ENCODE measurements at regions not wholly inside any gene's neighbourhood (a gene's known extent, or its start where the extent isn't known, plus 50 kb on each side); places are given as distances from the start of the nearest gene placed in this dataset.

GRCh38 chr5:34486849-34487158, 169.3 kb upstream of the RAI14 start:
- Histone ChIP-seq H2AFZ (ENCODE audit: low read length, unreplicated experiment) (peak overlapping the region; percentile 20), H3K36me3 (ENCODE audit: insufficient read depth, low read length) (no peaks in the 10 kb centered on the region), H3K4me1 (ENCODE audit: control insufficient read depth, insufficient read depth, low read length, unreplicated experiment) (peaks cover 27% of the 10 kb centered on the region), H3K79me2 (ENCODE audit: control insufficient read depth, insufficient read depth, low read length, unreplicated experiment) (no peaks in the 10 kb centered on the region), H3K27me3 (ENCODE audit: insufficient read depth, low read length) (no peaks in the 10 kb centered on the region), H3K27ac (ENCODE audit: low read depth, low read length) (peak overlapping the region; percentile 89), H3K4me3 (ENCODE audit: low read depth, low read length) (peak overlapping the region; percentile 3; the same call in 1 of the 2 replicates)

- H3K4me3 ChIP-seq (ENCODE audit: low read depth, low read length), result peak overlapping the region; percentile 11; the same call in 1 of the 2 replicates
- H2AFZ ChIP-seq (ENCODE audit: low read length, unreplicated experiment), result peak overlapping the region; percentile 20
- H3K27ac ChIP-seq (ENCODE audit: low read depth, low read length), result peak overlapping the region; percentile 89
- peaks cover 27% of the 10 kb centered on the region for H3K4me1 ChIP-seq (ENCODE audit: control insufficient read depth, insufficient read depth, low read length, unreplicated experiment)
- no peaks in the 10 kb centered on the region for H3K79me2 ChIP-seq (ENCODE audit: control insufficient read depth, insufficient read depth, low read length, unreplicated experiment)
- H3K27me3 ChIP-seq (ENCODE audit: insufficient read depth, low read length), result no peaks in the 10 kb centered on the region
- no peaks in the 10 kb centered on the region for H3K36me3 ChIP-seq (ENCODE audit: insufficient read depth, low read length)
Observed at GRCh38 chr5:34487159-34487879, 168.8 kb upstream of the RAI14 start.

- H3K27ac ChIP-seq (ENCODE audit: low read depth, low read length), result peak overlapping the region; percentile 89
- peak overlapping the region; percentile 11; the same call in 1 of the 2 replicates for H3K4me3 ChIP-seq (ENCODE audit: low read depth, low read length)
- no peaks in the 10 kb centered on the region for H3K36me3 ChIP-seq (ENCODE audit: insufficient read depth, low read length)
- H3K27me3 ChIP-seq (ENCODE audit: insufficient read depth, low read length), result no peaks in the 10 kb centered on the region
- peaks cover 27% of the 10 kb centered on the region for H3K4me1 ChIP-seq (ENCODE audit: control insufficient read depth, insufficient read depth, low read length, unreplicated experiment)
- peak overlapping the region; percentile 20 for H2AFZ ChIP-seq (ENCODE audit: low read length, unreplicated experiment)
- no peaks in the 10 kb centered on the region for H3K79me2 ChIP-seq (ENCODE audit: control insufficient read depth, insufficient read depth, low read length, unreplicated experiment)
Observed at GRCh38 chr5:34487956-34488355, 168.2 kb upstream of the RAI14 start.

GRCh38 chr5:34488984-34489383, 167.1 kb upstream of the RAI14 start:
- Histone ChIP-seq H3K79me2 (ENCODE audit: control insufficient read depth, insufficient read depth, low read length, unreplicated experiment) (no peaks in the 10 kb centered on the region), H3K27me3 (ENCODE audit: insufficient read depth, low read length) (no peaks in the 10 kb centered on the region), H3K36me3 (ENCODE audit: insufficient read depth, low read length) (no peaks in the 10 kb centered on the region), H3K4me1 (ENCODE audit: control insufficient read depth, insufficient read depth, low read length, unreplicated experiment) (peaks cover 27% of the 10 kb centered on the region), H3K27ac (ENCODE audit: low read depth, low read length) (no peak overlapping the region), H2AFZ (ENCODE audit: low read length, unreplicated experiment) (no peak overlapping the region), H3K4me3 (ENCODE audit: low read depth, low read length) (no peak overlapping the region)

- no peaks in the 10 kb centered on the region for H3K27me3 ChIP-seq (ENCODE audit: insufficient read depth, low read length)
- H3K4me1 ChIP-seq (ENCODE audit: control insufficient read depth, insufficient read depth, low read length, unreplicated experiment), result peaks cover 27% of the 10 kb centered on the region
- H3K27ac ChIP-seq (ENCODE audit: low read depth, low read length), result no peak overlapping the region
- no peaks in the 10 kb centered on the region for H3K36me3 ChIP-seq (ENCODE audit: insufficient read depth, low read length)
- H3K79me2 ChIP-seq (ENCODE audit: control insufficient read depth, insufficient read depth, low read length, unreplicated experiment), result no peaks in the 10 kb centered on the region
- no peak overlapping the region for H2AFZ ChIP-seq (ENCODE audit: low read length, unreplicated experiment)
- H3K4me3 ChIP-seq (ENCODE audit: low read depth, low read length), result no peak overlapping the region
Observed at GRCh38 chr5:34490506-34491250, 165.4 kb upstream of the RAI14 start.

GRCh38 chr5:34491251-34491620, 164.9 kb upstream of the RAI14 start:
- no peak overlapping the region for H2AFZ ChIP-seq (ENCODE audit: low read length, unreplicated experiment)
- H3K79me2 ChIP-seq (ENCODE audit: control insufficient read depth, insufficient read depth, low read length, unreplicated experiment), result no peaks in the 10 kb centered on the region
- no peaks in the 10 kb centered on the region for H3K36me3 ChIP-seq (ENCODE audit: insufficient read depth, low read length)
- peaks cover 28% of the 10 kb centered on the region for H3K4me1 ChIP-seq (ENCODE audit: control insufficient read depth, insufficient read depth, low read length, unreplicated experiment)
- H3K4me3 ChIP-seq (ENCODE audit: low read depth, low read length), result no peak overlapping the region
- H3K27me3 ChIP-seq (ENCODE audit: insufficient read depth, low read length), result no peaks in the 10 kb centered on the region
- H3K27ac ChIP-seq (ENCODE audit: low read depth, low read length), result no peak overlapping the region

- peaks cover 31% of the 10 kb centered on the region for H3K4me1 ChIP-seq (ENCODE audit: control insufficient read depth, insufficient read depth, low read length, unreplicated experiment)
- H3K27me3 ChIP-seq (ENCODE audit: insufficient read depth, low read length), result no peaks in the 10 kb centered on the region
- no peaks in the 10 kb centered on the region for H3K79me2 ChIP-seq (ENCODE audit: control insufficient read depth, insufficient read depth, low read length, unreplicated experiment)
- H2AFZ ChIP-seq (ENCODE audit: low read length, unreplicated experiment), result no peak overlapping the region
- H3K27ac ChIP-seq (ENCODE audit: low read depth, low read length), result no peak overlapping the region
- H3K36me3 ChIP-seq (ENCODE audit: insufficient read depth, low read length), result no peaks in the 10 kb centered on the region
- no peak overlapping the region for H3K4me3 ChIP-seq (ENCODE audit: low read depth, low read length)
Observed at GRCh38 chr5:34494111-34494755, 161.9 kb upstream of the RAI14 start.

GRCh38 chr5:34495178-34495577, 160.9 kb upstream of the RAI14 start:
- Histone ChIP-seq H3K4me3 (ENCODE audit: low read depth, low read length) (no peak overlapping the region), H3K4me1 (ENCODE audit: control insufficient read depth, insufficient read depth, low read length, unreplicated experiment) (peaks cover 31% of the 10 kb centered on the region), H2AFZ (ENCODE audit: low read length, unreplicated experiment) (no peak overlapping the region), H3K27ac (ENCODE audit: low read depth, low read length) (no peak overlapping the region), H3K79me2 (ENCODE audit: control insufficient read depth, insufficient read depth, low read length, unreplicated experiment) (no peaks in the 10 kb centered on the region), H3K27me3 (ENCODE audit: insufficient read depth, low read length) (no peaks in the 10 kb centered on the region), H3K36me3 (ENCODE audit: insufficient read depth, low read length) (no peaks in the 10 kb centered on the region)

GRCh38 chr5:34496260-34496691, 159.9 kb upstream of the RAI14 start:
- Histone ChIP-seq H3K36me3 (ENCODE audit: insufficient read depth, low read length) (no peaks in the 10 kb centered on the region), H3K79me2 (ENCODE audit: control insufficient read depth, insufficient read depth, low read length, unreplicated experiment) (no peaks in the 10 kb centered on the region), H3K27me3 (ENCODE audit: insufficient read depth, low read length) (no peaks in the 10 kb centered on the region), H3K27ac (ENCODE audit: low read depth, low read length) (no peak overlapping the region), H3K4me1 (ENCODE audit: control insufficient read depth, insufficient read depth, low read length, unreplicated experiment) (peaks cover 28% of the 10 kb centered on the region), H2AFZ (ENCODE audit: low read length, unreplicated experiment) (no peak overlapping the region), H3K4me3 (ENCODE audit: low read depth, low read length) (no peak overlapping the region)

GRCh38 chr5:34496701-34497469, 159.2 kb upstream of the RAI14 start:
- H3K27ac ChIP-seq (ENCODE audit: low read depth, low read length), result no peak overlapping the region
- H3K4me1 ChIP-seq (ENCODE audit: control insufficient read depth, insufficient read depth, low read length, unreplicated experiment), result peaks cover 28% of the 10 kb centered on the region
- H3K4me3 ChIP-seq (ENCODE audit: low read depth, low read length), result no peak overlapping the region
- no peak overlapping the region for H2AFZ ChIP-seq (ENCODE audit: low read length, unreplicated experiment)
- H3K36me3 ChIP-seq (ENCODE audit: insufficient read depth, low read length), result no peaks in the 10 kb centered on the region
- no peaks in the 10 kb centered on the region for H3K79me2 ChIP-seq (ENCODE audit: control insufficient read depth, insufficient read depth, low read length, unreplicated experiment)
- no peaks in the 10 kb centered on the region for H3K27me3 ChIP-seq (ENCODE audit: insufficient read depth, low read length)

Measured in ACC112 (cell line).